OCI-M1 (cell line): ENCODE measurements at regions not wholly inside any gene's neighbourhood (a gene's known extent, or its start where the extent isn't known, plus 50 kb on each side); places are given as distances from the start of the nearest gene placed in this dataset.
A peak's percentile ranks its signal among the peaks of the same experiment; 100 is the strongest.
"Not testable (repeated sequence)": the region's sequence is repeated elsewhere in the genome, so short reads cannot be mapped to it uniquely, and the experiment has no call there.

ENCODE experiments used
- DNase-seq: peaks from one replicate; lab custom pipeline; 2025; lab: John Stamatoyannopoulos, UW

- DNase-seq, result no peak
Observed at GRCh38 chr3:88807491-88808105, 299.8 kb upstream of the EPHA3 start.

GRCh38 chr3:88809993-88810392 lies 297.4 kb upstream of the EPHA3 start:
- peak; percentile 57 for DNase-seq

GRCh38 chr3:88810455-88810854 lies 297.0 kb upstream of the EPHA3 start:
- peak; percentile 43 for DNase-seq

GRCh38 chr3:88811096-88811495 lies 296.3 kb upstream of the EPHA3 start:
- no peak for DNase-seq

GRCh38 chr3:88812576-88812975 lies 294.8 kb upstream of the EPHA3 start:
- no peak for DNase-seq

- DNase-seq, result no peak
Observed at GRCh38 chr3:88816445-88816844, 291.0 kb upstream of the EPHA3 start.

- DNase-seq, result no peak
Observed at GRCh38 chr3:88824666-88825564, 282.5 kb upstream of the EPHA3 start.

GRCh38 chr3:88828466-88828865 lies 279.0 kb upstream of the EPHA3 start:
- no peak for DNase-seq

- DNase-seq, result no peak
Observed at GRCh38 chr3:88852606-88853005, 254.8 kb upstream of the EPHA3 start.

- DNase-seq, result no peak
Observed at GRCh38 chr3:88863196-88863595, 244.2 kb upstream of the EPHA3 start.

- DNase-seq, result no peak
Observed at GRCh38 chr3:88876724-88877123, 230.7 kb upstream of the EPHA3 start.

GRCh38 chr3:88879905-88880304 lies 227.5 kb upstream of the EPHA3 start:
- DNase-seq, result no peak

- DNase-seq, result no peak
Observed at GRCh38 chr3:88882121-88882520, 225.3 kb upstream of the EPHA3 start.

GRCh38 chr3:88886624-88887023 lies 220.8 kb upstream of the EPHA3 start:
- not testable (repeated sequence) for DNase-seq

GRCh38 chr3:88896026-88896425 lies 211.4 kb upstream of the EPHA3 start:
- DNase-seq, result no peak

- no peak for DNase-seq
Observed at GRCh38 chr3:88912294-88912877, 195.0 kb upstream of the EPHA3 start.

- no peak for DNase-seq
Observed at GRCh38 chr3:88918841-88919240, 188.6 kb upstream of the EPHA3 start.

- no peak for DNase-seq
Observed at GRCh38 chr3:88921986-88922385, 185.4 kb upstream of the EPHA3 start.

GRCh38 chr3:88926221-88926620 lies 181.2 kb upstream of the EPHA3 start:
- no peak for DNase-seq

- DNase-seq, result no peak
Observed at GRCh38 chr3:88930611-88931010, 176.8 kb upstream of the EPHA3 start.

- DNase-seq, result no peak
Observed at GRCh38 chr3:88936831-88937230, 170.6 kb upstream of the EPHA3 start.

GRCh38 chr3:88940296-88940695 lies 167.1 kb upstream of the EPHA3 start:
- no peak for DNase-seq

GRCh38 chr3:88947013-88947412 lies 160.4 kb upstream of the EPHA3 start:
- DNase-seq, result no peak
